ENCODE measurements at regions not wholly inside any gene's neighbourhood (a gene's known extent, or its start where the extent isn't known, plus 50 kb on each side); places are given as distances from the start of the nearest gene placed in this dataset.
"Not testable (repeated sequence)": the region's sequence is repeated elsewhere in the genome, so short reads cannot be mapped to it uniquely, and the experiment has no call there.

GRCh38 chr5:89330140-89330539 lies 447.2 kb upstream of the MEF2C start:
- DNase-seq (no peak), ATAC-seq (ENCODE audit: low FRiP score) (no peak)
- Histone ChIP-seq H3K27ac (ENCODE audit: low read depth in 1 of 2, low read length in 2 of 2) (no peak overlapping the region), H3K27me3 (ENCODE audit: control insufficient read depth in 1 of 2, insufficient read depth in 2 of 2, low read length in 1 of 2) (no peaks in the 10 kb centered on the region), H3K9me3 (ENCODE audit: control insufficient read depth, low read length) (no peaks in the 10 kb centered on the region), H3K36me3 (ENCODE audit: control insufficient read depth in 1 of 2, insufficient read depth in 2 of 2, low read length in 1 of 2) (no peaks in the 10 kb centered on the region), H3K4me3 (ENCODE audit: low read length in 2 of 2) (no peak overlapping the region), H3K4me1 (ENCODE audit: control insufficient read depth in 1 of 2, insufficient read depth in 2 of 2, low read length in 2 of 2) (no peaks in the 10 kb centered on the region)
- intact Hi-C loops (cut with DNase I) = no loop called here

GRCh38 chr5:89327608-89328007 lies 444.6 kb upstream of the MEF2C start:
- Histone ChIP-seq H3K27me3 (ENCODE audit: control insufficient read depth in 1 of 2, insufficient read depth in 2 of 2, low read length in 1 of 2) (no peaks in the 10 kb centered on the region), H3K4me1 (ENCODE audit: control insufficient read depth in 1 of 2, insufficient read depth in 2 of 2, low read length in 2 of 2) (no peaks in the 10 kb centered on the region), H3K27ac (ENCODE audit: low read depth in 1 of 2, low read length in 2 of 2) (no peak overlapping the region), H3K9me3 (ENCODE audit: control insufficient read depth, low read length) (no peaks in the 10 kb centered on the region), H3K4me3 (ENCODE audit: low read length in 2 of 2) (no peak overlapping the region), H3K36me3 (ENCODE audit: control insufficient read depth in 1 of 2, insufficient read depth in 2 of 2, low read length in 1 of 2) (no peaks in the 10 kb centered on the region)
- ATAC-seq (ENCODE audit: low FRiP score) (no peak), DNase-seq (no peak)
- intact Hi-C loops (cut with DNase I) = no loop called here
- 70 to 74% methylated on average over 3 of the region's 3 CpGs for WGBS, 2 donors

GRCh38 chr5:89324990-89325389 lies 442.0 kb upstream of the MEF2C start:
- no peaks in the 10 kb centered on the region for H3K36me3 ChIP-seq (ENCODE audit: control insufficient read depth in 1 of 2, insufficient read depth in 2 of 2, low read length in 1 of 2)
- no peaks in the 10 kb centered on the region for H3K27me3 ChIP-seq (ENCODE audit: control insufficient read depth in 1 of 2, insufficient read depth in 2 of 2, low read length in 1 of 2)
- ATAC-seq (ENCODE audit: low FRiP score) (no peak), DNase-seq (no peak)
- no peaks in the 10 kb centered on the region for H3K9me3 ChIP-seq (ENCODE audit: control insufficient read depth, low read length)
- no peak overlapping the region for H3K4me3 ChIP-seq (ENCODE audit: low read length in 2 of 2)
- no peaks in the 10 kb centered on the region for H3K4me1 ChIP-seq (ENCODE audit: control insufficient read depth in 1 of 2, insufficient read depth in 2 of 2, low read length in 2 of 2)
- H3K27ac ChIP-seq (ENCODE audit: low read depth in 1 of 2, low read length in 2 of 2) = no peak overlapping the region
- intact Hi-C loops (cut with DNase I) = no loop called here

- H3K4me1 ChIP-seq (ENCODE audit: control insufficient read depth in 1 of 2, insufficient read depth in 2 of 2, low read length in 2 of 2) = no peaks in the 10 kb centered on the region
- DNase-seq (no peak), ATAC-seq (ENCODE audit: low FRiP score) (no peak)
- H3K27ac ChIP-seq (ENCODE audit: low read depth in 1 of 2, low read length in 2 of 2) = no peak overlapping the region
- no peaks in the 10 kb centered on the region for H3K9me3 ChIP-seq (ENCODE audit: control insufficient read depth, low read length)
- no peak overlapping the region for H3K4me3 ChIP-seq (ENCODE audit: low read length in 2 of 2)
- 54 to 63% methylated on average over 3 of the region's 3 CpGs for WGBS, 2 donors
- intact Hi-C loops (cut with DNase I) = no loop called here
- H3K36me3 ChIP-seq (ENCODE audit: control insufficient read depth in 1 of 2, insufficient read depth in 2 of 2, low read length in 1 of 2) = no peaks in the 10 kb centered on the region
- H3K27me3 ChIP-seq (ENCODE audit: control insufficient read depth in 1 of 2, insufficient read depth in 2 of 2, low read length in 1 of 2) = no peaks in the 10 kb centered on the region
Measured at GRCh38 chr5:89320421-89321277, 437.7 kb upstream of the MEF2C start.

- H3K36me3 ChIP-seq (ENCODE audit: control insufficient read depth in 1 of 2, insufficient read depth in 2 of 2, low read length in 1 of 2); intact Hi-C loops (cut with DNase I): not testable (repeated sequence)
Measured at GRCh38 chr5:89317838-89318237, 434.9 kb upstream of the MEF2C start.

GRCh38 chr5:89315286-89316100 lies 432.5 kb upstream of the MEF2C start:
- no peaks in the 10 kb centered on the region for H3K36me3 ChIP-seq (ENCODE audit: control insufficient read depth in 1 of 2, insufficient read depth in 2 of 2, low read length in 1 of 2)
- peaks cover 0 to 15% of the 10 kb centered on the region in 2 donors for H3K4me1 ChIP-seq (ENCODE audit: control insufficient read depth in 1 of 2, insufficient read depth in 2 of 2, low read length in 2 of 2)
- no peak overlapping the region for H3K4me3 ChIP-seq (ENCODE audit: low read length in 2 of 2)
- intact Hi-C loops (cut with DNase I) = no loop called here
- peak overlapping the region; percentile 45 to 82 for H3K27ac ChIP-seq (ENCODE audit: low read depth in 1 of 2, low read length in 2 of 2)
- 18 to 23% methylated on average over 12 of the region's 12 CpGs for WGBS, 2 donors
- H3K27me3 ChIP-seq (ENCODE audit: control insufficient read depth in 1 of 2, insufficient read depth in 2 of 2, low read length in 1 of 2) = no peaks in the 10 kb centered on the region
- no peaks in the 10 kb centered on the region for H3K9me3 ChIP-seq (ENCODE audit: control insufficient read depth, low read length)
- DNase-seq (peak; percentile 76 to 77), ATAC-seq (ENCODE audit: low FRiP score) (peak; percentile 65)

More at GRCh38 chr5:89317838-89318237, 434.9 kb upstream of the MEF2C start:
- not testable (repeated sequence) for ATAC-seq (ENCODE audit: low FRiP score); H3K9me3 ChIP-seq (ENCODE audit: control insufficient read depth, low read length); H3K4me3 ChIP-seq (ENCODE audit: low read length in 2 of 2); H3K27ac ChIP-seq (ENCODE audit: low read depth in 1 of 2, low read length in 2 of 2); H3K27me3 ChIP-seq (ENCODE audit: control insufficient read depth in 1 of 2, insufficient read depth in 2 of 2, low read length in 1 of 2)
- 97 to 98% methylated on average over 20 of the region's 20 CpGs for WGBS, 2 donors
- peaks cover 0 to 15% of the 10 kb centered on the region in 2 donors for H3K4me1 ChIP-seq (ENCODE audit: control insufficient read depth in 1 of 2, insufficient read depth in 2 of 2, low read length in 2 of 2)
- DNase-seq = peak; percentile 27 to 53

- 3 to 9% methylated on average over 3 of the region's 3 CpGs for WGBS, 2 donors
- Histone ChIP-seq H3K36me3 (ENCODE audit: control insufficient read depth in 1 of 2, insufficient read depth in 2 of 2, low read length in 1 of 2) (no peaks in the 10 kb centered on the region), H3K4me1 (ENCODE audit: control insufficient read depth in 1 of 2, insufficient read depth in 2 of 2, low read length in 2 of 2) (peaks cover 0 to 15% of the 10 kb centered on the region in 2 donors), H3K27ac (ENCODE audit: low read depth in 1 of 2, low read length in 2 of 2) (peak overlapping the region; percentile 79 to 90), H3K4me3 (ENCODE audit: low read length in 2 of 2) (no peak overlapping the region), H3K27me3 (ENCODE audit: control insufficient read depth in 1 of 2, insufficient read depth in 2 of 2, low read length in 1 of 2) (no peaks in the 10 kb centered on the region), H3K9me3 (ENCODE audit: control insufficient read depth, low read length) (no peaks in the 10 kb centered on the region)
- intact Hi-C loops (cut with DNase I) = no loop called here
- DNase-seq = no peak
- peak; percentile 86 for ATAC-seq (ENCODE audit: low FRiP score)
Measured at GRCh38 chr5:89313804-89314588, 431.0 kb upstream of the MEF2C start.

- Histone ChIP-seq H3K27ac (ENCODE audit: low read depth in 1 of 2, low read length in 2 of 2) (peak overlapping the region in 1 of 2 donors; percentile 21), H3K27me3 (ENCODE audit: control insufficient read depth in 1 of 2, insufficient read depth in 2 of 2, low read length in 1 of 2) (no peaks in the 10 kb centered on the region), H3K9me3 (ENCODE audit: control insufficient read depth, low read length) (no peaks in the 10 kb centered on the region), H3K4me3 (ENCODE audit: low read length in 2 of 2) (no peak overlapping the region), H3K4me1 (ENCODE audit: control insufficient read depth in 1 of 2, insufficient read depth in 2 of 2, low read length in 2 of 2) (peaks cover 0 to 15% of the 10 kb centered on the region in 2 donors), H3K36me3 (ENCODE audit: control insufficient read depth in 1 of 2, insufficient read depth in 2 of 2, low read length in 1 of 2) (no peaks in the 10 kb centered on the region)
- ATAC-seq (ENCODE audit: low FRiP score) (no peak), DNase-seq (no peak)
- WGBS, 2 donors = 25 to 30% methylated on average over 2 of the region's 2 CpGs
- intact Hi-C loops (cut with DNase I) = no loop called here
Measured at GRCh38 chr5:89313044-89313443, 430.1 kb upstream of the MEF2C start.
